ENCODE measurements at regions not wholly inside any gene's neighbourhood (a gene's known extent, or its start where the extent isn't known, plus 50 kb on each side); places are given as distances from the start of the nearest gene placed in this dataset.
"Not testable (repeated sequence)": the region's sequence is repeated elsewhere in the genome, so short reads cannot be mapped to it uniquely, and the experiment has no call there.

GRCh38 chr2:83280391-83280790, 1178.7 kb downstream of the SUCLG1 start:
- in situ Hi-C loops (cut with HindIII; ENCODE audit: low sequenced_read_pairs), result no loop called here

DNA sequence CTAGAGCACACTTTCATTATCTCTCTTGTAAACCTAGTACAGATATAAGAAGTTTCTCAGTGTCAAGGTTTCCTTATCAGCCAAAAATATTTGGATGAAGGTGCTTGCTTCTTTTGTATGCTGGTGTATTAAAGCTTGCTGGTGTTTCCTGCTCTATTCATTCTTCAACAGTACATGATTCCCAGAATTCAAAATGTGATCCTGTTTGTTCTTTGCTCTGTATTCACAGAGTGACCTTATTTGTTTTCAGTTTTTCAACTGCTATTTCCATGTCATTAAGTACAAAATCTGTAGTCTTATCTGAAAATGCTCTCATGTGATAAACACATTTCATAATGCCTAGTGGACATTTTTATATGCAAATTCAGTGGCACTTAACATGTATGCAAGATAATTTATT, 1185.8 kb downstream of the SUCLG1 start:
- in situ Hi-C loops (cut with HindIII; ENCODE audit: low sequenced_read_pairs), result no loop called here
- DNase-seq (ENCODE audit: low read depth, low spot score), result no peak
- no peak overlapping the region for H3K4me3 ChIP-seq (ENCODE audit: low read depth, low read length)
- TF ChIP-seq CTCF (IDR thresholded peaks at IDR 0.05; ENCODE audit: low read depth, low read length), result no peak

More at GRCh38 chr2:83280391-83280790, 1178.7 kb downstream of the SUCLG1 start:
- TF ChIP-seq CTCF (IDR thresholded peaks at IDR 0.05; ENCODE audit: low read depth, low read length), result no peak
- no peak overlapping the region for H3K4me3 ChIP-seq (ENCODE audit: low read depth, low read length)
- DNase-seq (ENCODE audit: low read depth, low spot score), result no peak

GRCh38 chr2:83261591-83262136, 1197.4 kb downstream of the SUCLG1 start:
- DNase-seq (ENCODE audit: low read depth, low spot score), result no peak
- in situ Hi-C loops (cut with HindIII; ENCODE audit: low sequenced_read_pairs), result no loop called here
- TF ChIP-seq CTCF (IDR thresholded peaks at IDR 0.05; ENCODE audit: low read depth, low read length), result no peak
- no peak overlapping the region for H3K4me3 ChIP-seq (ENCODE audit: low read depth, low read length)

GRCh38 chr2:83253848-83254247, 1205.2 kb downstream of the SUCLG1 start:
- DNase-seq (ENCODE audit: low read depth, low spot score), result no peak
- TF ChIP-seq CTCF (IDR thresholded peaks at IDR 0.05; ENCODE audit: low read depth, low read length), result no peak
- in situ Hi-C loops (cut with HindIII; ENCODE audit: low sequenced_read_pairs), result no loop called here
- no peak overlapping the region for H3K4me3 ChIP-seq (ENCODE audit: low read depth, low read length)

DNA sequence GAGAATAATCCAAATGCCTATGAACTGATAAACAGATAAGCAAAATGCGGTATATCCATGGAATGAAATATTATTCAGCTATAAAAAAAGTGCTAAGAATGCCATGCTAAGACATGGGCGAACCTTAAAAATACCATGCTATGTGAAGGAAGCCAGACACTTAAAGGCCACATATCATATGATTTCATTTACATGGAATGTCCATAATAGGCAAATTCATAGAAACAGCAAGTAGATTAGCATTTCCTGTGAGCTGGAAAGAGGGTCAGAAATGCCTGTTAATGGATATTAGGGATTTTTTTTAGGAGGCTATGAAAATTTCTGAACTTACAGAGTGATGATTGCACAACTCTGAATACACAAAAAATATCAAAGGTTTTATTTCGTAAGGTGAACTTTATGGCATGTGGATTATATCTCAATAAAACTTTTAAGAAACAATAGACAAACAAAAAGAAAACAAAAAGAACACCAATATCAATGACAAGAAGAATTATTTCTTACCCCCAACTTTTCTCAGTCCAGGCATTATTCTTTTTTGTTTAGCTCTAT, 1207.7 kb downstream of the SUCLG1 start:
- no peak for DNase-seq (ENCODE audit: low read depth, low spot score)
- no peak overlapping the region for H3K4me3 ChIP-seq (ENCODE audit: low read depth, low read length)
- in situ Hi-C loops (cut with HindIII; ENCODE audit: low sequenced_read_pairs), result no loop called here
- no peak for TF ChIP-seq CTCF (IDR thresholded peaks at IDR 0.05; ENCODE audit: low read depth, low read length)

DNA sequence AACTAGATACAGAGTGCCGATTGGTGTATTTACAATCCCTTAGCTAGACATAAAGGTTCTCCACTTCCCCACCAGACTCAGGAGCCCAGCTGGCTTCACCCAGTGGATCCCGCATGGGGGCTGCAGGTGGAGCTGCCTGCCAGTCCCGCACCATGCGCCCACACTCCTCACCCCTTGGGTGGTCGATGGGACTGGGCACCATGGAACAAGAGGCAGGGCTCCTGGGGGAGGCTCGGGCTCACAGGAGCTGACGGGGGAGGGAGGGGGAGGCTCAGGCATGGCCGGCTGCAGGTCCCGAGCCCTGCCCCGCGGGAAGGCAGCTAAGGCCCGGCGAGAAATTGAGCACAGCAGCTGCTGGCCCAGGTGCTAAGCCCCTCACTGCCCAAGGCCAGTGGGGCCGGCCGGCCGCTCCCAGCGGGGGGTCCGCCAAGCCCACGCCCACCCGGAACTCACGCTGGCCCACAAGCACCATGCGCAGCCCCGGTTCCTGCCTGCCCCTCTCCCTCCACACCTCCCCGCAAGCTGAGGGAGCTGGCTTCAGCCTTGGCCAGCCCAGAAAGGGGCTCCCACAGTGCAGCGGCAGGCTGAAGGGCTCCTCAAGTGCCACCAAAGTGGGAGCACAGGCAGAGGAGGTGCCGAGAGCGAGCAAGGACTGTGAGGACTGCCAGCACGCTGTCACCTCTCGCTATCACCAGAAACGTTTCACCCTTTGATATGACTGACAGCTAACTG, 1213.1 kb downstream of the SUCLG1 start:
- H3K4me3 ChIP-seq (ENCODE audit: low read depth, low read length); DNase-seq (ENCODE audit: low read depth, low spot score); in situ Hi-C loops (cut with HindIII; ENCODE audit: low sequenced_read_pairs): not testable (repeated sequence)

GRCh38 chr2:83240611-83241010, 1218.5 kb downstream of the SUCLG1 start:
- no peak for TF ChIP-seq CTCF (IDR thresholded peaks at IDR 0.05; ENCODE audit: low read depth, low read length)
- H3K4me3 ChIP-seq (ENCODE audit: low read depth, low read length), result no peak overlapping the region
- in situ Hi-C loops (cut with HindIII; ENCODE audit: low sequenced_read_pairs), result no loop called here
- DNase-seq (ENCODE audit: low read depth, low spot score), result no peak

All from astrocyte of the spinal cord (primary cell).